ENCODE measurements at regions not wholly inside any gene's neighbourhood (a gene's known extent, or its start where the extent isn't known, plus 50 kb on each side); places are given as distances from the start of the nearest gene placed in this dataset.

DNA sequence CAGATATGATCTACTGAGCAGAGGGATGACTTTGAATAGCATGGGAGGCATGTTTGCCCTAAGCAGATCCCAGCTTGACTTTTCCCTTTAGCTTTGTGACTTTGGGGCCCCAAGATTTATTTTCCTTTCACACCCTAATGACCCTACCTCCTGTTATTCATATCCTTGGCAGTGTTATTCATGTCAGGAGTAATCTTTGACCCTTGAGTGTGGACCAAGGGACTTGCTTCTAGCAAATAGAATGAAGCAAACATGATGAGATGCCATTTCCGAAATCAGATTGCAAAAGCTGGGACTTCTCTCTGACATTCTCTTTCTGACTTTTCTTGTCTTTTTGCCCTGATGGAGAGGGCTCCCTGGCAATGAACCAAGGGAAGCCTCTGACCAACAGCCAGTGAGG lies 415.4 kb upstream of the PROK2 start:
- no peak for DNase-seq
- Histone ChIP-seq H3K27me3 (ENCODE audit: control insufficient read depth, insufficient read depth, low read length) (no peaks in the 10 kb centered on the region), H3K9me3 (ENCODE audit: control insufficient read depth, low read depth, low read length) (no peaks in the 10 kb centered on the region), H3K4me1 (ENCODE audit: control insufficient read depth, insufficient read depth, low read length) (no peaks in the 10 kb centered on the region), H3K36me3 (ENCODE audit: control insufficient read depth, insufficient read depth, low read length) (no peaks in the 10 kb centered on the region), H3K27ac (ENCODE audit: low read length) (no peak overlapping the region), H3K4me3 (ENCODE audit: low read length) (no peak overlapping the region)
- WGBS (ENCODE audit: insufficient coverage, low lambda C conversion rate), result 83% methylated on average over 1 of the region's 1 CpG

DNA sequence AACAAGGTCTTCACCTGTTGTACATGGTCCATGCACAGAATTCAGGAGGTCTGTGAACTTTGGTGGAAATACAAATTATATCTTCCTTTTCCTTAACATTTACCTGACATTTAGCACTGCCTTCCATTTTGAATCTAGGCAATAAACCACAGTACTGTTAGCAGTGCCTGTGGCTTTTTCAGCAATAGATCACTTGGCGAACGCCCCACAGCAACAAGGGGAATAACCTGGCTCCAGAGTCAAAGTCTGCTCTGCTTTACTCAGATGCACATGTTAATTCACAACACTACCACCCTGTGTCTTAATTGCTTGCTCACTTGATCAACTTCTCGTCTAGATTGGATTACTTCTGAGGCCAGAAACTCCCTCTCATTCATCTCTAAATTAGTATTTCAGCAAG lies 414.6 kb upstream of the PROK2 start:
- no peaks in the 10 kb centered on the region for H3K4me1 ChIP-seq (ENCODE audit: control insufficient read depth, insufficient read depth, low read length)
- H3K4me3 ChIP-seq (ENCODE audit: low read length), result no peak overlapping the region
- H3K36me3 ChIP-seq (ENCODE audit: control insufficient read depth, insufficient read depth, low read length), result no peaks in the 10 kb centered on the region
- DNase-seq, result peak in 1 of 2 donors; percentile 26
- WGBS (ENCODE audit: insufficient coverage, low lambda C conversion rate), result no CpG with 5 or more reads among the region's 3 CpGs
- no peaks in the 10 kb centered on the region for H3K9me3 ChIP-seq (ENCODE audit: control insufficient read depth, low read depth, low read length)
- no peak overlapping the region for H3K27ac ChIP-seq (ENCODE audit: low read length)
- no peaks in the 10 kb centered on the region for H3K27me3 ChIP-seq (ENCODE audit: control insufficient read depth, insufficient read depth, low read length)

DNA sequence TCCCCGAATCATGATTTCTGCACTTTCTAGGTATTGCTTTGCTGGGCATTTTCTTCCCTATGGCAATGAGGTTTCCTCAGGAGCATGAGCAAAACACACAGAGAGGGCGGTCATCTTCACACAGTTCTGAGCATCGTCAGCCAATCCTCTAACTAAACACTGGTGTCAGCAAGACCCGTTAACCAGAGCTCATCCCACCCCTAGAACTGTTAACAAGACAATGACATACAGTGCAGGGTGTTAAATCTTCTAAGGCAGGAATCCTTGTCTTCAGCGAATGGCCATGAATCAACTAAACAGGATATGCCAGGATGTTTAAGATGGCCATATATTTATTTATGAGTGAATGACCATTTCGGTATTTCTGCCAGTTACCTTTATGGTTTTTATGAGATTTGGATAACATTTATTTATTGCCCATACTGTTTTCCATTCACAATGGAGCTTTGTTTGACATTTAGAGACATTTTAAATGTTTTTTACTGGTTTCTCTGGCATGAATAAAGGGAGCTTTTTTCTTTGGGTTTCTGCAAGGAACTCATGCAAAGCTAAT lies 411.5 kb upstream of the PROK2 start:
- no peaks in the 10 kb centered on the region for H3K4me1 ChIP-seq (ENCODE audit: control insufficient read depth, insufficient read depth, low read length)
- no peak overlapping the region for H3K27ac ChIP-seq (ENCODE audit: low read length)
- H3K27me3 ChIP-seq (ENCODE audit: control insufficient read depth, insufficient read depth, low read length), result no peaks in the 10 kb centered on the region
- no peak for DNase-seq
- H3K4me3 ChIP-seq (ENCODE audit: low read length), result no peak overlapping the region
- WGBS (ENCODE audit: insufficient coverage, low lambda C conversion rate), result 86% methylated on average over 1 of the region's 6 CpGs
- H3K9me3 ChIP-seq (ENCODE audit: control insufficient read depth, low read depth, low read length), result no peaks in the 10 kb centered on the region
- no peaks in the 10 kb centered on the region for H3K36me3 ChIP-seq (ENCODE audit: control insufficient read depth, insufficient read depth, low read length)

DNA sequence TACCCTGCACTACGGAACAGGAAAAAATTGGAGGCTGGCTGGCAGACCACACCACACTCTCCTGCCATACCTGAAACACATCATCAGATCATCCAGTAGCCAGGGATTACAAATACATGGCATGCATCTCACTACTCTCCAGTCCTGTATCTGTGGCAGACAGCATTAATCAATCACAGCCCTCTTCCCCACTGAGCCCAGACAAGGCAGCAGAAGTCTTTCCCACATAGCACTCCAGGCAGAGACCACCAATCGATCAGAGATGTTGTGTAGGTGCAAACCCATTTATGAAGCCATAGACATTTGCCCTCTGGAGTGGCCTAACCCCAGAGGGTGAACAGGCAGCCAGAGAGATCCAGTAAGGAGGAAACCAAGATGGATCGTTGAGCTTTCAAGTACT lies 410.9 kb upstream of the PROK2 start:
- no peaks in the 10 kb centered on the region for H3K9me3 ChIP-seq (ENCODE audit: control insufficient read depth, low read depth, low read length)
- DNase-seq, result no peak
- no peaks in the 10 kb centered on the region for H3K4me1 ChIP-seq (ENCODE audit: control insufficient read depth, insufficient read depth, low read length)
- no peaks in the 10 kb centered on the region for H3K36me3 ChIP-seq (ENCODE audit: control insufficient read depth, insufficient read depth, low read length)
- WGBS (ENCODE audit: insufficient coverage, low lambda C conversion rate), result no CpG with 5 or more reads among the region's 3 CpGs
- H3K27me3 ChIP-seq (ENCODE audit: control insufficient read depth, insufficient read depth, low read length), result no peaks in the 10 kb centered on the region
- no peak overlapping the region for H3K4me3 ChIP-seq (ENCODE audit: low read length)
- no peak overlapping the region for H3K27ac ChIP-seq (ENCODE audit: low read length)

DNA sequence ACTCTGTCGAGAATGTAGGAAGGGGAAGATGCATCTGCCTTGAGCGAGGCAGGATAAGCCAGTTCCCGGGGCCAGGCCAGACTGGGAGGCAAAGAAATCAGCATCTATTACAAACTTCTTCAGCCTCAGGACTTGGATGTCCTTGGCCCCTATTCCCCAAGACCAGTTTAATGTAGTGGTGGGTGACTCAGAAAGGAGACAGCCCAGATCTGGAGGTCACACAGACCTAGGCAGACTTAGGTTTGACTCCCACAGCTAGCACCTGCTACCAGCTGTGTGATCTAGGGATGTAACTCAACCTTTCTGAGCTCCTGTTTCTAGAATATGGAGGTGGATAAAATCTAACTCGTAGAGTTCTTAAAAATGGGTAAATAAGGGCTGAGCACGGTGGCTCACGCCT lies 409.5 kb upstream of the PROK2 start:
- no peak overlapping the region for H3K27ac ChIP-seq (ENCODE audit: low read length)
- no peaks in the 10 kb centered on the region for H3K9me3 ChIP-seq (ENCODE audit: control insufficient read depth, low read depth, low read length)
- no peaks in the 10 kb centered on the region for H3K27me3 ChIP-seq (ENCODE audit: control insufficient read depth, insufficient read depth, low read length)
- H3K36me3 ChIP-seq (ENCODE audit: control insufficient read depth, insufficient read depth, low read length), result no peaks in the 10 kb centered on the region
- WGBS (ENCODE audit: insufficient coverage, low lambda C conversion rate), result no CpG with 5 or more reads among the region's 6 CpGs
- DNase-seq, result no peak
- H3K4me3 ChIP-seq (ENCODE audit: low read length), result no peak overlapping the region
- H3K4me1 ChIP-seq (ENCODE audit: control insufficient read depth, insufficient read depth, low read length), result no peaks in the 10 kb centered on the region

DNA sequence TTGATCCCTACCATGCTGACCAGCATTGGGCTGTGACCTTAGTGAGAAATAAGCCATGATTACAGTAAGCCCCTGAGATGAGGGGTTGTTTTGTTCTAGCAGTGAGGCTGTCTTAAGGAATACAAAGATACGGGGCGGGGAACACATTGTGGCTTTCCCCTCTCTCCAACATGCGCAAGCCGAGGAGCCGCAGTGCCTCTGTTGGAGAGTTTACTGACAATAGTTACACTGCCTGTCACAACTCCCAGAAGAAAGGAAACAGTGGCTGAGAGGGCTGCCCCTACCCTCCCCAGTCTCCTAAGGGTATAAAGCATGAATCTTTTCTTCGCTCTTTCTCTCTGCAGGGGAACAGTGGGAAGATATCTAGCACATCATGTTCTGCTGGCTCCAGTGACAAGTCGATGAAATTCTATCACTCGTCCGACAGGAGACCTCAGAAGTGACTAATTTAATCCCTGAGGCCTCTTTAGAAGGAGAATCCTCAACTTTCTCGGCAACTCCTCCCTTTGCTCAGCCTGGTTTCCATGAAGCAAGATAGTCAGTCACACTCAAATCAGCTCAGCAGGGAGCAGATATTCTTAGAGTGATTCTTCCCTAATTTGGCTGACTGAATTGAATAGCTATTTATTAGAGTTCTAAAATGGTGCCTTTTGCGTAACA lies 409.0 kb upstream of the PROK2 start:
- DNase-seq, result no peak

DNA sequence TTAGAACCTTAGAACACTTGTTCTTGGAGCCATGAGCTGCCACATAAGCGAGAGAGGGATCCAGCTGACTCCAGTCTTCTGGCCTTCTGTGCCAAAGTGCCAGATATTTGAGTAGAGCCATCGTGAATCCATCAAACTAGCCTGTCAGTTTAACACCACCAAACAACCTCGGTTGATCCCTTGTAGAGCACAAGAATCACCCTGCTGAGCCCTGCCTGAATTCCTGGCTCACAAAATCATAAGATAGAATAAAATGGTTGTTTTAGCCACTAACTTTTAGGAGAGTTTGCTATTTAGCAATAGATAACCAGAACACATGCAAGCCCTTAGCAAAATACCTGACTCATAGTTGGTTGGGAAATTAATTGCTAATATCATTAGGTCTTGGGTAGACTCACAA lies 407.6 kb upstream of the PROK2 start:
- no CpG with 5 or more reads among the region's 3 CpGs for WGBS (ENCODE audit: insufficient coverage, low lambda C conversion rate)
- no peak overlapping the region for H3K27ac ChIP-seq (ENCODE audit: low read length)
- DNase-seq, result no peak
- H3K4me3 ChIP-seq (ENCODE audit: low read length), result no peak overlapping the region
- no peaks in the 10 kb centered on the region for H3K36me3 ChIP-seq (ENCODE audit: control insufficient read depth, insufficient read depth, low read length)
- H3K9me3 ChIP-seq (ENCODE audit: control insufficient read depth, low read depth, low read length), result no peaks in the 10 kb centered on the region
- no peaks in the 10 kb centered on the region for H3K27me3 ChIP-seq (ENCODE audit: control insufficient read depth, insufficient read depth, low read length)
- H3K4me1 ChIP-seq (ENCODE audit: control insufficient read depth, insufficient read depth, low read length), result no peaks in the 10 kb centered on the region

More for the DNA sequence above, 409.0 kb upstream of the PROK2 start:
- Histone ChIP-seq H3K27me3 (ENCODE audit: control insufficient read depth, insufficient read depth, low read length) (no peaks in the 10 kb centered on the region), H3K9me3 (ENCODE audit: control insufficient read depth, low read depth, low read length) (no peaks in the 10 kb centered on the region), H3K27ac (ENCODE audit: low read length) (no peak overlapping the region), H3K4me1 (ENCODE audit: control insufficient read depth, insufficient read depth, low read length) (no peaks in the 10 kb centered on the region), H3K4me3 (ENCODE audit: low read length) (no peak overlapping the region), H3K36me3 (ENCODE audit: control insufficient read depth, insufficient read depth, low read length) (no peaks in the 10 kb centered on the region)
- WGBS (ENCODE audit: insufficient coverage, low lambda C conversion rate), result 80% methylated on average over 1 of the region's 11 CpGs

DNA sequence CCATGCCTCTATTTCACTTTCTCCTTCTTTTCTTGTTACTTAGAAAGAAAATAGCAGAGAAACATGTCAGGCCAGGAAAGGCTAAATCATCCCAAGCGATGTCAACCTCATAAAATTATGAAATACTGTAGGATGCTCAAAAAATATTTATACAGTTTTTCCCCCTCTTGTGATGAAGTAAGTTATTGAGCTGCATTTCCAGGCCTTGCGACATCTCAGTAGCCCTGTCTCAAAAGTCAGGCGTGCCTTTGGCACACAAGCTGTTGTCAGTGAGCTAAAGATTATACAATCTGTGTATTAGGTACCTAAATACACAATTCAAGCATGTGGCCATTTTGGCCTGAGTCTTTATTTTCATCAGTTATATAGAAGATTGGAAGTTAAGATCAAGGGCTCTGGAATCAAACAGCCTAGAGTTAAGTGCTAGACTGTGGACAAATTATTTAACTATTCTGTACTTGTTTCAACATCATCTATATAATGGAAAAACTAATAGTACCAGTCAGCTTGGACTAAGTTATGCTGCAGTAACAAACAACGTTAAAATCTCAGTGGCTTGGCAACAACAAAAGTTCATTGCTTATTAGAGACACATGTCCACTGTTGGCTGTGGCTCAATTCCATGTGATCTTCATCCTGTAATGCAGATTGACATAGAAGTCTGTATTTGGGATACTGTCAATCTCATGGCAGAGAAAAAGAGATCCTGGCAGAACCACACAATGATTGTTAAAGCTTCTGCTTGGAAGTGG lies 406.4 kb upstream of the PROK2 start:
- no peak overlapping the region for H3K4me3 ChIP-seq (ENCODE audit: low read length)
- no peaks in the 10 kb centered on the region for H3K27me3 ChIP-seq (ENCODE audit: control insufficient read depth, insufficient read depth, low read length)
- no peak overlapping the region for H3K27ac ChIP-seq (ENCODE audit: low read length)
- no peaks in the 10 kb centered on the region for H3K36me3 ChIP-seq (ENCODE audit: control insufficient read depth, insufficient read depth, low read length)
- no peak for DNase-seq
- no peaks in the 10 kb centered on the region for H3K9me3 ChIP-seq (ENCODE audit: control insufficient read depth, low read depth, low read length)
- WGBS (ENCODE audit: insufficient coverage, low lambda C conversion rate), result 100% methylated on average over 1 of the region's 4 CpGs
- H3K4me1 ChIP-seq (ENCODE audit: control insufficient read depth, insufficient read depth, low read length), result no peaks in the 10 kb centered on the region

DNA sequence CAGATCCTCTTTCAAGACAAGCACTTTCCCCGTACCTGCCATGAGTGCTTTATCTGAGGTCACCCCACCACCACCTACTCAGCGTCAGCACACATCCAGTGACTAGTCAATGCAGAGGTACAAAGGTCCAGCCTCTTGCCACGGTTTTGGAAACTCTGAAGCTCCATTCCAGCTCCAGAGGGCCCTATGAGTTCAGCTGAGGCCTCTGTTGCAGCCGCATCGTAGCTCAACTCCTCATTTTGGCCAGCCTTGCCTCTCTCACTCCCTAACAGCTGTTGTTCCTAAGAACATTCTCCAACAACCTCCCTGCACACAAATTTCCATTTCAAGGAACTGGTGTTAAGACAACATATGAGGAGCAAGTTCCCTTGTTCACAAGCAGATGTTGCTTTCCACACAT lies 405.1 kb upstream of the PROK2 start:
- no peaks in the 10 kb centered on the region for H3K4me1 ChIP-seq (ENCODE audit: control insufficient read depth, insufficient read depth, low read length)
- H3K4me3 ChIP-seq (ENCODE audit: low read length), result no peak overlapping the region
- no peaks in the 10 kb centered on the region for H3K27me3 ChIP-seq (ENCODE audit: control insufficient read depth, insufficient read depth, low read length)
- H3K36me3 ChIP-seq (ENCODE audit: control insufficient read depth, insufficient read depth, low read length), result no peaks in the 10 kb centered on the region
- DNase-seq, result no peak
- no peaks in the 10 kb centered on the region for H3K9me3 ChIP-seq (ENCODE audit: control insufficient read depth, low read depth, low read length)
- H3K27ac ChIP-seq (ENCODE audit: low read length), result no peak overlapping the region
- no CpG with 5 or more reads among the region's 5 CpGs for WGBS (ENCODE audit: insufficient coverage, low lambda C conversion rate)

DNA sequence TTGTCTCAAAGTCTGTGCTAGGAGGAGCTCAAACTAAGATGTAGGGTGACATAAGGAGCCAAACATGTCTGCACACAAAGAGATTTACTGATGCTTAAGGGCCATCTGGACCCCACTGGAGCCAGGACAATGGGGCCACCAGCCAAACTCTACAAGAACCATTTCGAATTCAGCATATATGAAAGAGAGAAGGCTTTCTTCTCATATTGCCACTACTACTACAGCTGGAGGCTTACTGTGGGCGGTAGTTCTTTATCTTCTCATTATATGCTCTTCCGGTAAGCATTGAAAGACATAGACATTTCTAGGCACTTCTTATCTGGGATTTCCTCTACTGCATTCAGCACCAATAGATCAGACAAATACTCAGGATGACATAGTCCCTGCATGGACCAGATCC lies 404.4 kb upstream of the PROK2 start:
- H3K27me3 ChIP-seq (ENCODE audit: control insufficient read depth, insufficient read depth, low read length), result no peaks in the 10 kb centered on the region
- H3K4me3 ChIP-seq (ENCODE audit: low read length), result no peak overlapping the region
- no peaks in the 10 kb centered on the region for H3K36me3 ChIP-seq (ENCODE audit: control insufficient read depth, insufficient read depth, low read length)
- H3K9me3 ChIP-seq (ENCODE audit: control insufficient read depth, low read depth, low read length), result no peaks in the 10 kb centered on the region
- H3K4me1 ChIP-seq (ENCODE audit: control insufficient read depth, insufficient read depth, low read length), result no peaks in the 10 kb centered on the region
- no peak for DNase-seq
- no CpG with 5 or more reads among the region's 3 CpGs for WGBS (ENCODE audit: insufficient coverage, low lambda C conversion rate)
- H3K27ac ChIP-seq (ENCODE audit: low read length), result no peak overlapping the region
